Raji (cell line): ENCODE measurements at regions not wholly inside any gene's neighbourhood (a gene's known extent, or its start where the extent isn't known, plus 50 kb on each side); places are given as distances from the start of the nearest gene placed in this dataset.

Experiments
- POLR2A ChIP-seq: IDR thresholded peaks from 2 replicates; pipeline ENCODE4 v1.6.1; 2011; ENCODE audit warnings: low read depth, low read length, control low read depth; ENCODE audit not compliant: insufficient read depth

- no peak for TF ChIP-seq POLR2A
These were observed 127.9 kb downstream of the DLEU7 start for GRCh38 chr13:50715402-50716146.

GRCh38 chr13:50720861-50721671, 122.4 kb downstream of the DLEU7 start:
- TF ChIP-seq POLR2A = no peak

GRCh38 chr13:50721672-50721992, 121.9 kb downstream of the DLEU7 start:
- TF ChIP-seq POLR2A = no peak

- no peak for TF ChIP-seq POLR2A
These were observed 120.9 kb downstream of the DLEU7 start for GRCh38 chr13:50722440-50723125.

- TF ChIP-seq POLR2A = no peak
These were observed 119.1 kb downstream of the DLEU7 start for GRCh38 chr13:50724438-50724837.

- TF ChIP-seq POLR2A = no peak
These were observed 118.6 kb downstream of the DLEU7 start for GRCh38 chr13:50724913-50725312.

- TF ChIP-seq POLR2A = no peak
These were observed 117.3 kb downstream of the DLEU7 start for GRCh38 chr13:50726164-50726563.

GRCh38 chr13:50729177-50729576, 114.3 kb downstream of the DLEU7 start:
- TF ChIP-seq POLR2A = no peak

GRCh38 chr13:50730496-50731351, 112.8 kb downstream of the DLEU7 start:
- no peak for TF ChIP-seq POLR2A

GRCh38 chr13:50731400-50731799, 112.1 kb downstream of the DLEU7 start:
- TF ChIP-seq POLR2A = no peak

- no peak for TF ChIP-seq POLR2A
These were observed 110.8 kb downstream of the DLEU7 start for GRCh38 chr13:50732712-50733111.

GRCh38 chr13:50733392-50733791, 110.1 kb downstream of the DLEU7 start:
- TF ChIP-seq POLR2A = no peak

GRCh38 chr13:50735071-50735470, 108.4 kb downstream of the DLEU7 start:
- TF ChIP-seq POLR2A = no peak

- no peak for TF ChIP-seq POLR2A
These were observed 103.3 kb downstream of the DLEU7 start for GRCh38 chr13:50740052-50740741.
